Parathyroid adenoma (tissue), 2 donors: ENCODE measurements at regions not wholly inside any gene's neighbourhood (a gene's known extent, or its start where the extent isn't known, plus 50 kb on each side); places are given as distances from the start of the nearest gene placed in this dataset.
A peak's percentile ranks its signal among the peaks of the same experiment; 100 is the strongest.

Experiments
- H2AFZ ChIP-seq: fragments of 300-600 bp; sonication (generic); one replicate; pipeline ENCODE4 v1.7.0; 2017; ENCODE audit warnings: antibody characterized with exemption, mild to moderate bottlenecking
- H3K27ac ChIP-seq: fragments of 300-600 bp; sonication (generic); one replicate; pipeline ENCODE4 v1.7.0; 2017
- H3K27me3 ChIP-seq: fragments of 300-600 bp; sonication (generic); one replicate; pipeline ENCODE4 v1.7.0; 2017; ENCODE audit warnings: low read length; ENCODE audit not compliant: control insufficient read depth, insufficient read depth
- H3K36me3 ChIP-seq: fragments of 300-600 bp; sonication (generic); one replicate; pipeline ENCODE4 v1.7.0; 2017; ENCODE audit warnings: low read length; ENCODE audit not compliant: control insufficient read depth, insufficient read depth
- H3K4me1 ChIP-seq: fragments of 300-600 bp; sonication (generic); one replicate; pipeline ENCODE4 v1.7.0; 2017; ENCODE audit warnings: control low read depth
- H3K4me2 ChIP-seq: fragments of 300-600 bp; sonication (generic); one replicate; pipeline ENCODE4 v1.7.0; 2017; ENCODE audit warnings: low read length
- H3K4me3 ChIP-seq: fragments of 300-600 bp; sonication (generic); one replicate; pipeline ENCODE4 v1.7.0; 2017; ENCODE audit warnings: low read depth, low read length
- H3K79me2 ChIP-seq: fragments of 300-600 bp; sonication (generic); one replicate; pipeline ENCODE4 v1.7.0; 2017; ENCODE audit warnings: control low read depth
- H3K9ac ChIP-seq: fragments of 300-600 bp; sonication (generic); one replicate; pipeline ENCODE4 v1.7.0; 2017; ENCODE audit warnings: mild to moderate bottlenecking
- H3K9me3 ChIP-seq: fragments of 300-600 bp; sonication (generic); one replicate; pipeline ENCODE4 v1.7.0; 2017; ENCODE audit warnings: low read length; ENCODE audit not compliant: control insufficient read depth
- CTCF ChIP-seq: fragments of 300-600 bp; sonication (generic); IDR thresholded peaks from one replicate; pipeline ENCODE4 v1.7.0; 2017; ENCODE audit warnings: antibody characterized with exemption, mild to moderate bottlenecking
- donor health status: primary hyperparathyroidism.

GRCh38 chr9:13580131-13580530 lies 300.6 kb upstream of the MPDZ start:
- H3K4me1 ChIP-seq, result no peaks in the 10 kb centered on the region
- no peak overlapping the region for H3K4me3 ChIP-seq
- no peaks in the 10 kb centered on the region for H3K79me2 ChIP-seq
- no peaks in the 10 kb centered on the region for H3K27me3 ChIP-seq
- no peak overlapping the region for H3K4me2 ChIP-seq
- no peaks in the 10 kb centered on the region for H3K9me3 ChIP-seq
- H2AFZ ChIP-seq, result no peak overlapping the region
- no peak overlapping the region for H3K27ac ChIP-seq
- no peaks in the 10 kb centered on the region for H3K36me3 ChIP-seq
- H3K9ac ChIP-seq, result no peak overlapping the region
- no peak for TF ChIP-seq CTCF

GRCh38 chr9:13576101-13576500 lies 296.6 kb upstream of the MPDZ start:
- Histone ChIP-seq H3K27me3 (no peaks in the 10 kb centered on the region), H3K4me2 (no peak overlapping the region), H3K36me3 (no peaks in the 10 kb centered on the region), H2AFZ (no peak overlapping the region), H3K4me1 (no peaks in the 10 kb centered on the region), H3K27ac (no peak overlapping the region), H3K79me2 (no peaks in the 10 kb centered on the region), H3K9ac (no peak overlapping the region), H3K9me3 (no peaks in the 10 kb centered on the region), H3K4me3 (no peak overlapping the region)
- no peak for TF ChIP-seq CTCF

DNA sequence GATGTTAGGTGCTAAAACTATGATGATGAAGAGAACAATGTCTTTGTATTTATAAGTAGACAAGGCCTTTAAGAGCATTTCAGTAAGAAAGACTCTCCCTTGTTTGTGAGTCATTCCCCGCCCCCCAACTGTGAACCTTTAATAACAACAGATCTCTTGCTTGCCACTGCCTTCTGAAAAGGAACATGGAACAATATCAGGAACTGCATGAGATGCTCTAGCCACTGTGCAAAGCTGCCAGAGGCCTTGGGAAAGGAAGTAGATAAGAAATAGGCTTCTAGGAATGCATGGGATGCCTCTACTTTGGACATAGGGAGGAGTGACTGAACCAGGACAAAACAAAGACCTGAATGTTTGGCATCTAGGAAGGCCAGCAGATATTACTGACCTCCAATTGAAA lies 296.1 kb upstream of the MPDZ start:
- no peak for TF ChIP-seq CTCF
- H3K9me3 ChIP-seq, result no peaks in the 10 kb centered on the region
- H3K79me2 ChIP-seq, result no peaks in the 10 kb centered on the region
- H2AFZ ChIP-seq, result no peak overlapping the region
- H3K36me3 ChIP-seq, result no peaks in the 10 kb centered on the region
- no peak overlapping the region for H3K9ac ChIP-seq
- H3K4me1 ChIP-seq, result no peaks in the 10 kb centered on the region
- no peaks in the 10 kb centered on the region for H3K27me3 ChIP-seq
- no peak overlapping the region for H3K4me3 ChIP-seq
- no peak overlapping the region for H3K4me2 ChIP-seq
- no peak overlapping the region for H3K27ac ChIP-seq

DNA sequence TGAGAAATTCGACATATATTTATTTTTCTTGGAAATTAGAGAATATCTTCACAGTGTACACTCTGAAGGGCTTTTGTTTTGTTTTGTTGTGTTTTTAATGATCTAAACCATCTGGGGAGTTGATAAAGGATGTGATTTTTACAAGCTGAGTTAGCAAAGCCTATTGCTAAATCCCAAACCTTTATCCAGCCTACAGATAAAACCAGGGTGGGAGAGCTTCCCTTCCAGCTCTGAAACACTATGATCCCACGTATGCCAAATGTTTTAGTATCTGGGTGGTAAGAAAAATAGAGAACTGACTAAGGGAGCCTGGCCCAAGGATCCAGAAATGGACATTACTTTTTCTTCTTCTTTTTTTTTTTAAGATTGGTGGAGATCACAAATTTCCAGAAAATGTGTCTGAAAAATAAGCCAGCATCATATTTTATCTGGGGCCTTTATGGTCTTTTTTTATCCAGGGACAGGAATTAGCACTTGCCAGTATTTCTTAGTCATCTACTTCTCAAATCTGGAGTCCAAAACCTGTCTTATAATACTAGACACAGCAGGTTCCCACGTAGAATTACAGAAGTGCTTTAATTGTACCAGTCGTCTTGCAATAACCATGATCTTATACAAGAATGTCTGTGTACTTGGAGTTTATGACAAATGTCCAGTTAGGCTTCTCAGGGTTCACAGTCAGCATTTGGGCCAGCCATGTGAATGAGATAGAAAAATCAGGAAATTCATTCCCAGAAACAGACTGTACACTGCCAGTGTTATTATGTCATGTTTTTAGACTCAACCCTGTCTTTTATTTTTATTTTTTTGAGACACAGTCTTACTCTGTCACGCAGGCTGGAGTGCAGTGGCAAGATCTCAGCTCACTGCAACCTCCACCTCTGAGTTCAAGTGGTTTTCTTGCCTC lies 290.8 kb upstream of the MPDZ start:
- Histone ChIP-seq H3K27ac (no peak overlapping the region), H3K36me3 (no peaks in the 10 kb centered on the region), H3K4me1 (no peaks in the 10 kb centered on the region), H3K9me3 (no peaks in the 10 kb centered on the region), H3K9ac (no peak overlapping the region), H3K4me3 (no peak overlapping the region), H3K27me3 (no peaks in the 10 kb centered on the region), H3K4me2 (no peak overlapping the region), H2AFZ (no peak overlapping the region), H3K79me2 (no peaks in the 10 kb centered on the region)
- TF ChIP-seq CTCF, result no peak

- no peak overlapping the region for H2AFZ ChIP-seq
- no peaks in the 10 kb centered on the region for H3K9me3 ChIP-seq
- no peak overlapping the region for H3K27ac ChIP-seq
- H3K36me3 ChIP-seq, result no peaks in the 10 kb centered on the region
- H3K4me2 ChIP-seq, result peak overlapping the region; percentile 78
- H3K4me3 ChIP-seq, result no peak overlapping the region
- no peaks in the 10 kb centered on the region for H3K79me2 ChIP-seq
- H3K9ac ChIP-seq, result no peak overlapping the region
- H3K4me1 ChIP-seq, result no peaks in the 10 kb centered on the region
- no peak for TF ChIP-seq CTCF
- H3K27me3 ChIP-seq, result no peaks in the 10 kb centered on the region
These were observed 290.1 kb upstream of the MPDZ start for GRCh38 chr9:13569602-13570067.
